ENCODE measurements at regions not wholly inside any gene's neighbourhood (a gene's known extent, or its start where the extent isn't known, plus 50 kb on each side); places are given as distances from the start of the nearest gene placed in this dataset.

GRCh38 chr2:220585241-220585640, 957.8 kb downstream of the SLC4A3 start:
- Histone ChIP-seq H3K36me3 (ENCODE audit: control insufficient read depth in 2 of 2, insufficient read depth in 1 of 2, low read length in 2 of 2) (no peaks in the 10 kb centered on the region), H3K9me3 (ENCODE audit: control insufficient read depth, insufficient read depth, low read depth, low read length) (no peaks in the 10 kb centered on the region), H3K4me1 (ENCODE audit: control insufficient read depth, insufficient read depth, low read length) (no peaks in the 10 kb centered on the region), H3K4me3 (ENCODE audit: low read depth, low read length) (no peak overlapping the region), H3K27ac (ENCODE audit: extremely low read depth, low read depth, low read length) (no peak overlapping the region)
- POLR2A ChIA-PET = no interaction called here
- CTCF ChIA-PET = no interaction called here
- TF ChIP-seq ZNF561 (tag by site-specific recombination; IDR thresholded peaks at IDR 0.05; ENCODE audit: borderline replicate concordance) = no peak
- no peak for TF ChIP-seq ZNF701 (tag by site-specific recombination; IDR thresholded peaks at IDR 0.05)
- TF ChIP-seq ZNF433 (tag by site-specific recombination; IDR thresholded peaks at IDR 0.05; ENCODE audit: low read depth) = no peak
- no peak for TF ChIP-seq ZNF157 (tag by site-specific recombination; IDR thresholded peaks at IDR 0.05)
- no peak for TF ChIP-seq ZBTB10 (tag by site-specific recombination; IDR thresholded peaks at IDR 0.05)
- TF ChIP-seq, protein P1, sequence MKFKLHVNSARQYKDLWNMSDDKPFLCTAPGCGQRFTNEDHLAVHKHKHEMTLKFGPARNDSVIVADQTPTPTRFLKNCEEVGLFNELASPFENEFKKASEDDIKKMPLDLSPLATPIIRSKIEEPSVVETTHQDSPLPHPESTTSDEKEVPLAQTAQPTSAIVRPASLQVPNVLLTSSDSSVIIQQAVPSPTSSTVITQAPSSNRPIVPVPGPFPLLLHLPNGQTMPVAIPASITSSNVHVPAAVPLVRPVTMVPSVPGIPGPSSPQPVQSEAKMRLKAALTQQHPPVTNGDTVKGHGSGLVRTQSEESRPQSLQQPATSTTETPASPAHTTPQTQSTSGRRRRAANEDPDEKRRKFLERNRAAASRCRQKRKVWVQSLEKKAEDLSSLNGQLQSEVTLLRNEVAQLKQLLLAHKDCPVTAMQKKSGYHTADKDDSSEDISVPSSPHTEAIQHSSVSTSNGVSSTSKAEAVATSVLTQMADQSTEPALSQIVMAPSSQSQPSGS (tag by site-specific recombination; IDR thresholded peaks at IDR 0.05; ENCODE audit: low read depth) = no peak
- TF ChIP-seq, protein P2, sequence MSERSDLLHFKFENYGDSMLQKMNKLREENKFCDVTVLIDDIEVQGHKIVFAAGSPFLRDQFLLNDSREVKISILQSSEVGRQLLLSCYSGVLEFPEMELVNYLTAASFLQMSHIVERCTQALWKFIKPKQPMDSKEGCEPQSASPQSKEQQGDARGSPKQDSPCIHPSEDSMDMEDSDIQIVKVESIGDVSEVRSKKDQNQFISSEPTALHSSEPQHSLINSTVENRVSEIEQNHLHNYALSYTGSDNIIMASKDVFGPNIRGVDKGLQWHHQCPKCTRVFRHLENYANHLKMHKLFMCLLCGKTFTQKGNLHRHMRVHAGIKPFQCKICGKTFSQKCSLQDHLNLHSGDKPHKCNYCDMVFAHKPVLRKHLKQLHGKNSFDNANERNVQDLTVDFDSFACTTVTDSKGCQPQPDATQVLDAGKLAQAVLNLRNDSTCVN (tag by site-specific recombination; optimal IDR thresholded peaks at IDR 0.05) = no peak
- TF ChIP-seq SP7 (tag by site-specific recombination; IDR thresholded peaks at IDR 0.05) = no peak
- no peak for TF ChIP-seq ZNF626 (tag by site-specific recombination; IDR thresholded peaks at IDR 0.05)

DNA sequence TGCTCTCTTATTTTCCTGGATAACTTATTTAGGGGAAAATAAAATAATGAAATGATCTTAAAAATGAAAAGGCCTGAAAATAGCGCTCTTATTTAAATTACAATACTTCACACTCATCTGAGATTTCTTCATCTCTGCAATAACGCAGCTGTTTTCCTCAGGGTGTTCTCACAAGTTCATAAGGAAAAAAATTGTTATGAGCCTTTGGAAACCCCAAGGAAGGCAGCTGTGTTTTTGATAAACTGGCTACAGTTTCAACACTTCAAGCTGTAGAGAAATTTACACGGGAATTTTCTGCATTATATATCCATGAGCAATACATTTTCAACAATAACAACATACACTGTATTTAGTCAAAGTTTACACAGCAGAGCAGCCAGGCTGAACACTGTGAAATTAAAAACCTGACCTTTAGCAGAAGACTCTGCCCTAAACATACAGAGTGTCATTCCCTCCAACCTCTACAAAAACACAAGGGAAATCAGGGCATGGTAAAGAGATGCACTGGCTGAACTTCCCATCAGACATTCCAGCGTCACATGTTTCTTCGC, 959.6 kb downstream of the SLC4A3 start:
- no peak overlapping the region for H3K27ac ChIP-seq (ENCODE audit: extremely low read depth, low read depth, low read length)
- no peak overlapping the region for H3K4me3 ChIP-seq (ENCODE audit: low read depth, low read length)
- ChIA-PET POLR2A (no interaction called here), CTCF (no interaction called here)
- no peaks in the 10 kb centered on the region for H3K4me1 ChIP-seq (ENCODE audit: control insufficient read depth, insufficient read depth, low read length)
- no peaks in the 10 kb centered on the region for H3K9me3 ChIP-seq (ENCODE audit: control insufficient read depth, insufficient read depth, low read depth, low read length)
- no peaks in the 10 kb centered on the region for H3K36me3 ChIP-seq (ENCODE audit: control insufficient read depth in 2 of 2, insufficient read depth in 1 of 2, low read length in 2 of 2)
- no peak for TF ChIP-seq IKZF3 (tag by site-specific recombination; IDR thresholded peaks at IDR 0.05)
- TF ChIP-seq TRIM28 (IDR thresholded peaks at IDR 0.05; ENCODE audit: borderline replicate concordance, low read length) = no peak
- no peak for TF ChIP-seq ZNF571 (tag by site-specific recombination; IDR thresholded peaks at IDR 0.05)
- no peak for TF ChIP-seq KLF16 (tag by site-specific recombination; IDR thresholded peaks at IDR 0.05)
- no peak for TF ChIP-seq ZNF221 (tag by site-specific recombination; IDR thresholded peaks at IDR 0.05; ENCODE audit: borderline replicate concordance)
- TF ChIP-seq ZNF184 (tag by site-specific recombination; IDR thresholded peaks at IDR 0.05) = no peak
- no peak for TF ChIP-seq ZNF114 (tag by site-specific recombination; IDR thresholded peaks at IDR 0.05)
- TF ChIP-seq ZBTB49 (tag by site-specific recombination; IDR thresholded peaks at IDR 0.05; ENCODE audit: low read depth) = no peak
- no peak for TF ChIP-seq ZBTB21 (tag by site-specific recombination; IDR thresholded peaks at IDR 0.05)
- TF ChIP-seq ZFP69B (tag by site-specific recombination; IDR thresholded peaks at IDR 0.05) = no peak
- no peak for TF ChIP-seq ZFP37 (tag by site-specific recombination; IDR thresholded peaks at IDR 0.05)
- no peak for TF ChIP-seq BCL11A (tag by site-specific recombination; IDR thresholded peaks at IDR 0.05; ENCODE audit: low read depth)
